ENCODE measurements at regions not wholly inside any gene's neighbourhood (a gene's known extent, or its start where the extent isn't known, plus 50 kb on each side); places are given as distances from the start of the nearest gene placed in this dataset.

DNA sequence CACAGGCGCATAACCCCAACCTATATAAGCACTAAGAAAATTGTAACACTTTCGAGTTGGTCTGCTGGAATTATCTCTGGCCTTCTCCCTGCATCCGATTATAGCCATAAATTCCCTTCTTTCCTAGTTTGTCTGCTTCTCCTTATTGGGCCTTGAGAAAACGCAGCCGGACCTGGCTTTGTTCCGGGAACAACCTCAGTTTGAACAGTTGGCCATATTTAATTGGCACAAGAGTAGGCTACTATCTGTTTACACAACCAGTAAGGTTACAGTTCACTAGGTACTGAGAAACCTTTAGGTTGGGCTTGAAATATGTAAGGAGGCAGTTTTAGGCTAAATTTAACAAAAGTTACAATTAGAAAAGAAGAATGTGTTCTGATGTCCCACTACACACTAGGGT, 176.1 kb downstream of the IPO8 start:
- intact Hi-C loops (cut with micrococcal nuclease) = no loop called here
- no peak overlapping the region for H3K4me3 Mint-ChIP-seq
- DNase-seq = no peak
- H3K27ac Mint-ChIP-seq = no peak overlapping the region
- H3K9me3 Mint-ChIP-seq = peaks cover 0 to 10% (median 3%) of the 10 kb centered on the region in 7 donors
- H3K4me1 Mint-ChIP-seq = no peaks in the 10 kb centered on the region
- no peaks in the 10 kb centered on the region for H4K20me1 ChIP-seq (ENCODE audit: insufficient read depth, low read length)
- no peak overlapping the region for H3K27ac ChIP-seq (ENCODE audit: low read depth in 1 of 2, low read length in 2 of 2)
- no peak overlapping the region for H3K4me2 ChIP-seq (replicated peaks; ENCODE audit: extremely low read depth, low read length, poor library complexity, severe bottlenecking)
- no peaks in the 10 kb centered on the region for H3K79me2 ChIP-seq (ENCODE audit: insufficient read depth, low read length)
- whole genome bisulfite sequencing (ENCODE audit: insufficient coverage) = 100% methylated on average over 2 of the region's 6 CpGs
- H3K4me1 ChIP-seq (ENCODE audit: control insufficient read depth in 1 of 2, insufficient read depth in 2 of 2, low read length in 2 of 2) = no peaks in the 10 kb centered on the region
- H3K9ac ChIP-seq (ENCODE audit: insufficient read depth, low read length, poor library complexity, severe bottlenecking) = no peak overlapping the region
- H3K4me3 ChIP-seq (replicated peaks in 1 of 3; ENCODE audit: low read depth in 2 of 3, low read length in 3 of 3) = no peak overlapping the region
- no peak overlapping the region for H2AFZ ChIP-seq (ENCODE audit: insufficient read depth, low read depth, low read length, poor library complexity, severe bottlenecking)
- no peaks in the 10 kb centered on the region for H3K36me3 Mint-ChIP-seq
- H3K27me3 ChIP-seq (ENCODE audit: control insufficient read depth in 2 of 2, insufficient read depth in 2 of 2, low read length in 2 of 2) = no peaks in the 10 kb centered on the region
- no peaks in the 10 kb centered on the region for H3K9me3 ChIP-seq (replicated peaks in 1 of 2; ENCODE audit: control insufficient read depth in 1 of 2, insufficient read depth in 1 of 2, low read length in 2 of 2)
- H3K27me3 Mint-ChIP-seq (ENCODE audit: low read depth in 3 of 3) = peaks cover 0 to 4% (median 0%) of the 10 kb centered on the region in 3 donors
- TF ChIP-seq, protein P1, sequence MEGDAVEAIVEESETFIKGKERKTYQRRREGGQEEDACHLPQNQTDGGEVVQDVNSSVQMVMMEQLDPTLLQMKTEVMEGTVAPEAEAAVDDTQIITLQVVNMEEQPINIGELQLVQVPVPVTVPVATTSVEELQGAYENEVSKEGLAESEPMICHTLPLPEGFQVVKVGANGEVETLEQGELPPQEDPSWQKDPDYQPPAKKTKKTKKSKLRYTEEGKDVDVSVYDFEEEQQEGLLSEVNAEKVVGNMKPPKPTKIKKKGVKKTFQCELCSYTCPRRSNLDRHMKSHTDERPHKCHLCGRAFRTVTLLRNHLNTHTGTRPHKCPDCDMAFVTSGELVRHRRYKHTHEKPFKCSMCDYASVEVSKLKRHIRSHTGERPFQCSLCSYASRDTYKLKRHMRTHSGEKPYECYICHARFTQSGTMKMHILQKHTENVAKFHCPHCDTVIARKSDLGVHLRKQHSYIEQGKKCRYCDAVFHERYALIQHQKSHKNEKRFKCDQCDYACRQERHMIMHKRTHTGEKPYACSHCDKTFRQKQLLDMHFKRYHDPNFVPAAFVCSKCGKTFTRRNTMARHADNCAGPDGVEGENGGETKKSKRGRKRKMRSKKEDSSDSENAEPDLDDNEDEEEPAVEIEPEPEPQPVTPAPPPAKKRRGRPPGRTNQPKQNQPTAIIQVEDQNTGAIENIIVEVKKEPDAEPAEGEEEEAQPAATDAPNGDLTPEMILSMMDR (IDR thresholded peaks at IDR 0.05) = no peak
- H3K36me3 ChIP-seq (replicated peaks in 1 of 2; ENCODE audit: control insufficient read depth in 1 of 2, insufficient read depth in 2 of 2, low read length in 2 of 2) = no peaks in the 10 kb centered on the region

DNA sequence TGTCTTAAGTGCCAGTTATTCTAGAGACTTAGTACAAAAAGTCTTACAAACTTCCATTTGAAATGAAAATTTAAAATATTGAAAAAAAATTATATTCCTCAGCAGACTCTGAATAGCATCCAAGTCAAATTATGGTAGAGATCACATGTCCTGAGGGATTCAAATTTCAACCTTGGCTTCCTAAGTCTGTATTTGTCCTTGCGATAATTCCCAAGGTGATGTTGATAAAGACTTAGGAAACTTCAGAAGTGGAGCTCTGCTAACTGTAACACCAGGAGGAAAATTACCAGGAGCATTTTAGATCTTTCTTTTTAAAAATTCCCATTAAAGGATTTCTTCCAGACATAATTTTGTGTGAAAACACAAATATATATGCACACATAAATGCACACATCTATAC, 178.3 kb downstream of the IPO8 start:
- Histone ChIP-seq H3K4me2 (replicated peaks; ENCODE audit: extremely low read depth, low read length, poor library complexity, severe bottlenecking) (no peak overlapping the region), H3K27me3 (ENCODE audit: control insufficient read depth in 2 of 2, insufficient read depth in 2 of 2, low read length in 2 of 2) (no peaks in the 10 kb centered on the region), H3K4me3 (replicated peaks in 1 of 3; ENCODE audit: low read depth in 2 of 3, low read length in 3 of 3) (no peak overlapping the region), H3K27ac (ENCODE audit: low read depth in 1 of 2, low read length in 2 of 2) (no peak overlapping the region), H3K79me2 (ENCODE audit: insufficient read depth, low read length) (no peaks in the 10 kb centered on the region), H3K9ac (ENCODE audit: insufficient read depth, low read length, poor library complexity, severe bottlenecking) (no peak overlapping the region), H3K9me3 (replicated peaks in 1 of 2; ENCODE audit: control insufficient read depth in 1 of 2, insufficient read depth in 1 of 2, low read length in 2 of 2) (no peaks in the 10 kb centered on the region), H3K36me3 (replicated peaks in 1 of 2; ENCODE audit: control insufficient read depth in 1 of 2, insufficient read depth in 2 of 2, low read length in 2 of 2) (no peaks in the 10 kb centered on the region), H2AFZ (ENCODE audit: insufficient read depth, low read depth, low read length, poor library complexity, severe bottlenecking) (no peak overlapping the region), H3K4me1 (ENCODE audit: control insufficient read depth in 1 of 2, insufficient read depth in 2 of 2, low read length in 2 of 2) (no peaks in the 10 kb centered on the region), H4K20me1 (ENCODE audit: insufficient read depth, low read length) (no peaks in the 10 kb centered on the region)
- WGBS (ENCODE audit: insufficient coverage) = no CpG with 5 or more reads among the region's 1 CpG
- no peak for DNase-seq
- no peaks in the 10 kb centered on the region for H3K36me3 Mint-ChIP-seq
- H3K9me3 Mint-ChIP-seq = peaks cover 0 to 8% (median 2%) of the 10 kb centered on the region in 7 donors
- no peaks in the 10 kb centered on the region for H3K4me1 Mint-ChIP-seq
- H3K27me3 Mint-ChIP-seq (ENCODE audit: low read depth in 3 of 3) = peaks cover 0 to 6% (median 0%) of the 10 kb centered on the region in 3 donors
- no peak overlapping the region for H3K4me3 Mint-ChIP-seq
- no peak overlapping the region for H3K27ac Mint-ChIP-seq
- TF ChIP-seq, protein P1 (IDR thresholded peaks at IDR 0.05) = no peak
- intact Hi-C loops (cut with micrococcal nuclease) = no loop called here
